ENCODE measurements at regions not wholly inside any gene's neighbourhood (a gene's known extent, or its start where the extent isn't known, plus 50 kb on each side); places are given as distances from the start of the nearest gene placed in this dataset.

- TF ChIP-seq FOXM1 (IDR thresholded peaks at IDR 0.05; ENCODE audit: borderline replicate concordance) (no peak), SP1 (IDR thresholded peaks at IDR 0.05) (no peak), HDGF (IDR thresholded peaks at IDR 0.05; ENCODE audit: borderline replicate concordance) (no peak), ELF4 (IDR thresholded peaks at IDR 0.05) (no peak), ARNT (IDR thresholded peaks at IDR 0.05) (no peak), BHLHE40 (IDR thresholded peaks at IDR 0.05; ENCODE audit: borderline replicate concordance) (no peak), FOXA1 (IDR thresholded peaks at IDR 0.05) (no peak), NFRKB (IDR thresholded peaks at IDR 0.05) (no peak), FOXK2 (IDR thresholded peaks at IDR 0.05) (no peak), SUZ12 (IDR thresholded peaks at IDR 0.05) (no peak), ZNF384 (IDR thresholded peaks at IDR 0.05) (no peak), CTBP1 (IDR thresholded peaks at IDR 0.05; ENCODE audit: borderline replicate concordance) (no peak), TARDBP (IDR thresholded peaks at IDR 0.05) (no peak)
Observed at GRCh38 chr18:70985948-70986347, 697.1 kb downstream of the SOCS6 start.
